K562 (cell line): ENCODE measurements at regions not wholly inside any gene's neighbourhood (a gene's known extent, or its start where the extent isn't known, plus 50 kb on each side); places are given as distances from the start of the nearest gene placed in this dataset.

Experiments
- CAMTA2 ChIP-seq: fragments of 250-450 bp; sonication (Bioruptor Pico); conservative IDR thresholded peaks from 2 replicates; pipeline ENCODE4 v1.5.1; 2022
- CBFB ChIP-seq: sonication (generic); formaldehyde crosslinking; IDR thresholded peaks from 2 replicates; pipeline ENCODE4 v1.4.0; 2020; ENCODE audit warnings: mild to moderate bottlenecking, missing genetic modification reagents
- CBX5 ChIP-seq: IDR thresholded peaks from 2 replicates; pipeline ENCODE4 v1.6.1; 2014; ENCODE audit warnings: low read depth, borderline replicate concordance
- ETV6 ChIP-seq, 3 experiments: fragments of 150-350 bp in 1 of 3; sonication (generic) in 1 of 3; formaldehyde crosslinking in 1 of 3; IDR thresholded peaks; 2 replicates each; pipeline versions ENCODE4 v1.6.1 to v1.8.0; 2014 to 2022; ENCODE audit warnings: borderline replicate concordance in 2 of 3, low read depth in 2 of 3, antibody characterized with exemption in 1 of 3, low read length in 1 of 3, mild to moderate bottlenecking in 1 of 3, missing genetic modification reagents in 1 of 3

- no peak for TF ChIP-seq CBX5
- TF ChIP-seq ETV6 (IDR thresholded peaks at IDR 0.05; ENCODE audit: borderline replicate concordance in 1 of 2, low read depth in 2 of 2, low read length in 1 of 2) = no peak
- no peak for TF ChIP-seq ETV6 (CRISPR knock-in tag; IDR thresholded peaks at IDR 0.05; ENCODE audit: borderline replicate concordance)
- TF ChIP-seq CAMTA2 = no peak
- no peak for TF ChIP-seq CBFB
Measured at GRCh38 chr6:22362361-22362760, 65.5 kb upstream of the PRL start.
